Stimulated activated CD8-positive, alpha-beta memory T cell treated with anti-CD3 and anti-CD28 coated beads, Interleukin-7, amount 100 ng/mL, for 4 hours (primary cell): ENCODE measurements at regions not wholly inside any gene's neighbourhood (a gene's known extent, or its start where the extent isn't known, plus 50 kb on each side); places are given as distances from the start of the nearest gene placed in this dataset.

Source experiments
- DNase-seq, 2 donors: peaks; one replicate each; pipeline ENCODE4 v3.0.0-alpha.2; 2020; ENCODE audit warnings: low read depth in 2 of 2

DNA sequence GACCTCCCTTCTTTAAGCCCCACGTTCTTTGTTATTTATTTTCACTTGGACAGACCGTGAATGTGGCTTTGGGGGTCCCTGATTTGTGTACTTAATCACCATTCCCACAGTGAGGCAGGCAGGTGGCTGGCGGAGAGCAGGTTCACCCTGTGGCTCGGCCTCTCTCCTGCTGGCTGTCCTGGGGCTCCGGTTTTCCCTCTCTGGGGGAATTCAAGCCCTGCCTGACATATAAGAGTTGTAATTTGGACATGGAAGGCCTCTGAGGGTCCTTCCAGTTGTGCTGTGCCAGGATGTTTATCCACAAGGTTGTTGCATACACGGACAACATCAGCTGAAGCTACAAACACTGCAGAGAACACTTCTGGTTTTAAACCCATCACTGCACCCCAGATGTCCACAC, 824.5 kb downstream of the TBC1D22A start:
- no peak for DNase-seq

DNA sequence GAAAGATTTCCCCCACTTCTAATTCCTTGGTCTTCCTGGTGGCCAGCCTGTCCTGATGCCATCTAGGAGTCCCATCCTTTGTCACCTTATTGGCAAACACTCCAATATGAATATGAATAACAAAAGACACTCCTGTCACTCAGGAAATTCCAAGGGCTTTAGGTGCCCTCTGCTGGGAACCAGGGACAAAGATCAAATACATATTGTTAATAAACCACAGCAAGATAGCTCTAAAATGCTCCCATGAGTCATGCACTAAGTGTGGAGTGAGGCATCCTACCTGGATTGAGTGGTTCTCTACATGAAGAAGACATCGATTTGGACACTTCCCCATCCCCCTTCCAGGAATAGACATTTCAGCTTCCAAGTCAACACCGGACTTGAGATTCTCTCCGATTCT, 823.6 kb downstream of the TBC1D22A start:
- DNase-seq = no peak

DNA sequence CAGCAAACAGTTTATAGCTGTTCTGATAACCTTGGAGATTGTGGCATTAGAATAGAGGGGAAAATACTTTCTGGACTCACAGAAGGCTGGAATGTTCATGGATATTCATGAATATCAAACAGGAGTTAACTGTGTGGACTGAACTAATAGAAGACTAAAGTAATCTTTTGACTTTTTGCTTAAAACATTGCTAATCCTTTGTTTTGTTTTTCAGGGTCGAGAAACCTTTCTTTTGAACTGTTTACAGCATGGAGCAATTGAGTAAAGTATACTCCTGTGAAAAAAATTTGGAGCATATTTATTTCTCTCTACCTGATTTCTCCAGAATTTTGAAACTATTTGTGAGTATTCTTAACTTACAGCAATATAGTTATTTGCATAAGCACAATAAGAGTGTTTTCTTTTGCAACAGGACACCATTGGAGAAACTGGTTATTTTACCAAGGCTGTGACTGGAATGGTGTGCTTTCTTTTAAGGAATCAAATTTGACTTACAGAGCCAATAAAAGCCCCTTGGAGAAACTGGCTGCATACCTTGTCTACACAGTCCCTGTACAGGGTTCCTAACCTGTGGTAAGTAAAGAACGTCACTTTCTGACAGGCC, 821.6 kb downstream of the TBC1D22A start:
- no peak for DNase-seq

DNA sequence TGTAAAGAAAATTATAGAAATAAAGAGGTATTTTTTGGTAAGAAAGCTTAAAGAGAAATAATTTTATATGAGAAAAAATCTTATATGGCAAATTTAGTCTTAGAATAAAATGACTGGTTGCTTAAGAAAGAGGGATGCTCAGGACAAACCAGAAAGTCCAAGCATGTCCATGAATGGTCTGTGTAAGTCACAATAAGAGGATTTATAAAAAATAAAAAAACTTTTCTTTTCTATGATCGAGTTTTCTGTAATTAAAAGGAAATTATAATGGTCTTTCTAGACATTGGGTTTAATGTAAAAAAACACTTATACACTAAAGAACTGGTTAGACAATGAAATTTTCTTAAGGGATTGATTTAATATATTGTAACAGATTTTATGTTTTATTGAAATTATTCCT, 819.6 kb downstream of the TBC1D22A start:
- no peak for DNase-seq

DNA sequence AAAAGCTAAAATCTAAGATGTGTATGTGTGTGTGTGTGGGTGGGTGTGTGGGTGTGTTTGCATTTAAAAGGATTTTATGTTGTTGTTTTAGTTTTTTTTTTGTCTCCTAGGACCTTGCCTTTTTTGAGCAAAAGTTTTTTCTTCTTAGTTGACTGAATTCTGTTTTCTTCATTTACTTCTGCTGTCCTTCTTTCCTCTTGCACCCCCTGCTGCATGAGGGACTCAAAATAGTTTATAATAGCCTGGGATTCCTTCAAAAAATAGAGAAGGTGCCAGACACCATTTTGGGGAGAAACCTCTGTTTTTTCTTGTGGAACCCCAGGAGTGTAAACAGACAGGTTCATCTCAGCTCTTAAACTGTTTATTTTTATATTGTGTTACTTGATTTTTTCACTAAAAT, 817.7 kb downstream of the TBC1D22A start:
- DNase-seq = no peak

DNA sequence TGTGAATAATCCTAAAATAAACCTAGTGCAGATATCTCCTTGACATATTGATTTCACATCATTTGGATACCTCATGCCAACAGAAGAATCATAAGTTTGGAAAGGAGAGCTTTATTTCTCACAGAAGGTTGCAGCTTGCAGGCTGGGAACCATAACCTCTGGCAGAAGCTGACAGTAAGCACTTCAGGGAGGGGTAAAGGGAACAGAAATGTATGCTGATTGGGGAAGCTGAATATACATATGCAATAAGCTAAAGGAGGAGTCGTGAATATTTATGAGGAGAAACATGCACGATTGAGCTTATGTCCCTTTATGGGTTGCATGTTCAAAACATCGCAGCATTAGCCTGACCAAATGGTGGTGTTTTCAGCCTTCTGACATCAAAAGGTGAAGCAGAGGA, 814.5 kb downstream of the TBC1D22A start:
- DNase-seq = no peak

DNA sequence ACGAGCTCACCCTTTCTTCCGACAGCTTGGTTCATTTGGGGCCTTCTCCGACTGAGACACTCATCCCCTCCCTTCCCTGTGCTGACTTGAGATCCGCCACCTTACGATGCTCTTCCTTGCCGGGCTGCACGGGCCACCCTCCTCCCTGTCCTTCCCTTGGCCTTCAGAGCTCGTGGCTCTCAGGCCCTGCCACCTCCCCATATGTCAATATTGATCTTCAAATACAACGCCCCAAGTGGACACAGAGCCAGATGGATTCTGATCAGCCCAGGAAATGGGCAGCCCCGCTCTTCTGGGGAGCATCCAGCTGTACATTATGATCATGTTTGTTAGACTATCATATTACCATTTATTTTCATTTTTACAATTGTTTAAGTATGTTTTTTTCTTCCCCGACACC, 812.8 kb downstream of the TBC1D22A start:
- no peak for DNase-seq

DNA sequence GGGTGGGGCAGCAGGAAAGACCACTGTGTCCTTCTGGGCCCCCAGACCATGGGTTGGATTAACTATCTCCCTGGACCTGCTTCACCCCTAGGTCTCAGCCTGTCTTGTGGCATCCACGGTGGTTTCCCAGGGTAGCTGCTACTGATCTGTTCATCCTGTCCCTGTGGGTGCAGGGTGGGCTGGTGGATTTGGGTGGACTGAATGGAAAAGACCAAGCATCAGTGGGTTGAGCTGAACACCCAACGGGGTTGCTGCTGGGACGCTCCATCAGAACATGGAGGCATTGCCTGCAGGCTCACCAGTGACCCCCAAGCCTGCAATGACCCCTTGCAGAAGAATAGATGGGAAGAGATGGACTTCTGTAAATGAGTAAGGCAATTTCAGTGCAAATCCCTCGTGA, 812.1 kb downstream of the TBC1D22A start:
- no peak for DNase-seq

DNA sequence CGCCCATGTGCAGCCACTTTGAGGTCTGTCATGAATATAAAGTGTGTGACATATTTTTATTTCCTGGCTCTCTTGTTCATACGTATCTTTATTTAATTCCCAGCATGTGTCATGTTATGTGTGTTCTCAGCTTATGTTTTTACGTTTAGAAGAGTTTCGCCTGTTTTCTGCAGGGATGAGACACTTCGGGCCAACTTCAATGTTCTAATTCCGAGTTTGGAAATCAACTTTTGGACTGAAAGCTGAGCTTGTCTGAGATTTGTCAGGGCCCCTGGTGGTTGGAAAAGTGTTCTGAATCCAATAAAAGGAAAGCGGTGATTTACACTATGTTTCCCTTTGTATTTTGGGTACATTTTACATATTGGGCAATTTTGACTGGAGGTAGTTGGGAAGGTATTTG, 810.7 kb downstream of the TBC1D22A start:
- no peak for DNase-seq

DNA sequence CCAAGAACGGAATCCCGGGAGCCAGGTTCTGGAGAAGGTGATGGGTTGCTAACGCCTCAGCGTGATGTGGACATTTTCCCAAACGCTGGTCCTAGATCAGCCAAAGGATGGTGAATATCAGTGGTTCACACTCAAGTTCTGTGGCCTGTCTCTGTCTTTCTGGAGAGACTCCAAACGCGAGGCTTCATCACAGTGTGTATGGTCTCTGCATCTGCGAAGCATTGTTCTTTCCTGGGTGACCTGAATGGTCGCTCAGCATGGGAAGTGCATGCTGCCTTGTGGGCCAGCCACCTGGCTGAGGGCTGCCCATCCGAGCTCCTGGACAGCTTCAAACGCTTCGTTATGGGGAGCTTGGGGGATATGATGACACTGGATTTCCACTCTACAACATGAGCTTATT, 810.0 kb downstream of the TBC1D22A start:
- DNase-seq = no peak

DNA sequence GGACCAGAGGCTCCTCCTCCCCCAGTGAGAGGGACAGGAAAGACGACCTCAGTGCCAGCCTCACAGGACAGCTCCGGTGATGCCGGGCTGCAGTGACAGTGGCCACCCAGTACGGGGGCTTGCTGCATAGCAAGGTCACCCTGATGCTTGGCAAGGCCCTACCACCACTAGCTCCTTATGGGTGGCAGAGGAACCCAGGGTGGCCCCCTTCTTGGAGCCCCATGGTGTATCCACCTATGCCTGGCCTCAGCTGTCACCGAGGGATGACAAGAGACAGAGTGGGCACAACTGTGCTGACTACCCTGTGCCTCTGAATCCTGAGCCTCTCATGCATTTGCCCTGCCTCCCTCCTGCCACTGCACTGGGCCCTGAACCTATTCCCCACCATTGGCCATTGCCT, 809.2 kb downstream of the TBC1D22A start:
- DNase-seq = no peak

DNA sequence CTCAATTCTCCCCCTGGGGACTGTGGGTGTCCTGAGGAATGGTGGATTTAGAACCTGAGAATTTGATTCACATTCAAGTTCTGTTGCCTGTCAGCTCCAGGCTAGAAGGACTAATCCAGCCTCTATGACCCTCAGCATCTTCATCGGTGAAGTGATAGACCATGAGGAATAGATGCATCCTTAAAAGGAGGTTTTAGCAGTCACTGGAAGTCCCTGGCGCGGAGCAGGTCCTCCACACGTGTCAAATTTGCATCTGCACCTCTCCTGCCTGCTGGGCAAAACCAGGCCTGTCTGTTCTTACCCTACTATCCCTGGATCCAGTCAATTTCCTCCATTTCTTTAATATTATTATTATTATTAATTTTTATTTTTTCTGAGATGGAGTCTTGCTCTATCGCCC, 808.4 kb downstream of the TBC1D22A start:
- no peak for DNase-seq

DNA sequence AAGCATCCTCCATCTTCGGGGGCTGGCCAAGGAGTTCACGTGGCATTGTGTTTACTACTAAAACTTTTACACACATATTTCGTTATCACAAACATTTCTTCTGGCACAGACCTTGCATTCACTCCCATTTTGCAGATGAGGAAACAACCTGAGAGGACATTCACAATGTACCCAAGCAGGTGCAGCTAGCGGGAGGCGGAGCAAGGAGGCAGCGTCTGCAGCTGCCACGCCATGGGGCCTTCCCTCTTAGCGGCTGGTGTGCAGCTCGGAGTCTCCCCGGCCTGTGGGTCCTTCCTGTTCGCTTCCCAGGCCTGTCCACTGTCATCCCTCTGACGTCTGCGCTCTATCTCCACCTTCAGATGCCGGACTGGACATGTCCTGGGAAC, 807.8 kb downstream of the TBC1D22A start:
- no peak for DNase-seq

DNA sequence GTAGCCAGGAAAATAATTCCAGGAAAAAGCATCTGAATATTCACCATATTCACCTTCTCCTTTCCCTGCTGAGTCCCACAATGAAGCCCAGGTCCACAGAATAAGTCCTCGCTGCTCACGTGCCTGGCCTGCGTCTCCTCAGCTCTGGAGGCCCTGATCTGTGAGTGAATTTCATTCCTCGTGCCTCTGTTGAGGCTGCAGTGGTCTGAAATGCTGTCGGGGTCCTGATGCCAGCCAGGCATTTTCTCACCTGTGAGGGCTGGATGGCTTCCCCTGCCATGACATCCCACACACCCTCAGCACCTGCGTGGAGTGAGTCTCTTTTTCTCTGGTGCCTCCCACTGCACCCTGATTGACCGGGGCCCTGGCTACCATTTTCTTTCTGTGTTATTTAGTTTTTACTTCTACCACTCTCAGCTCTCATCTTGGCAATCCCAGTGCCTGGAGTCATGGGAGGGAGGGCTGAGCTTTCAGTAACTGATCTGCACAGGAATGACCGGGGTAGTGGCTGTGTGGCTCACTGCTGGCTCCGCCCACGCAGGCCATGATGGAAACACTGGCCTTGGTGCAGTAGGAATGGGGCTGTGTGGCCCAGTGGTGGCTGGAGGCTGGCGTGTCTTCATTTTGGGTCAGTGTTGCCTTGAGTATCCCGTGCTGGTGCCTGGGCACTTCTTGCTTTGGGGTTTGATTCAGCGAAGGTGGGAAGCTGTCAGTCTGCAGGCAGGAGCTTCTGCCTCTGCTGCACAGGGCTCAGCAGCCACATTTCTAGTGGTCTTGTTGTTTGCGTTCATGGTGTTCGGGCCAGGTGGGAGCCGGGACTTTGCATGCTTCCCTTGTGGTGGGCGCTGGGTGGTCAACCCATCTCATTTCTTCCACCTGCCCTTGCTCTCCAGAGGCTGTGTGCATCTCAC, 807.2 kb downstream of the TBC1D22A start:
- DNase-seq = no peak

DNA sequence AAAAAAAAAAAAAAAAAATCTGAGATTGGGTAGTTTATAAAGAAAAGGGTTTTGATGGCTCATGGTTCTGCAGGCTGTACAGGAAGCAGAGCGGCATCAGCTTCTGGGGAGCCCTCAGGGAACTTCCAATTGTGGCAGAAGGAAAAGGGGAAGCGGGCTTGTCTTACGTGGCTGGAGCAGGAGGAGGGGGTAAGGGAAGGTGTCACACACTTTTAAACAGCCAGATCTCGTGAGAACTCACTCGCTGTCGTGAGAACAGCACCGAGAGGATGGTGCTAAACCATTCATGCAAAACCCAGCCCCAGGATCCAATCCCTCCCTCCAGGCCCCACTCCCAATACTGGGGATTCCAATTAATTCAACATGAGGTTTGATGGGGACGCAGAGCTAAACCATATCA, 806.2 kb downstream of the TBC1D22A start:
- DNase-seq = no peak

DNA sequence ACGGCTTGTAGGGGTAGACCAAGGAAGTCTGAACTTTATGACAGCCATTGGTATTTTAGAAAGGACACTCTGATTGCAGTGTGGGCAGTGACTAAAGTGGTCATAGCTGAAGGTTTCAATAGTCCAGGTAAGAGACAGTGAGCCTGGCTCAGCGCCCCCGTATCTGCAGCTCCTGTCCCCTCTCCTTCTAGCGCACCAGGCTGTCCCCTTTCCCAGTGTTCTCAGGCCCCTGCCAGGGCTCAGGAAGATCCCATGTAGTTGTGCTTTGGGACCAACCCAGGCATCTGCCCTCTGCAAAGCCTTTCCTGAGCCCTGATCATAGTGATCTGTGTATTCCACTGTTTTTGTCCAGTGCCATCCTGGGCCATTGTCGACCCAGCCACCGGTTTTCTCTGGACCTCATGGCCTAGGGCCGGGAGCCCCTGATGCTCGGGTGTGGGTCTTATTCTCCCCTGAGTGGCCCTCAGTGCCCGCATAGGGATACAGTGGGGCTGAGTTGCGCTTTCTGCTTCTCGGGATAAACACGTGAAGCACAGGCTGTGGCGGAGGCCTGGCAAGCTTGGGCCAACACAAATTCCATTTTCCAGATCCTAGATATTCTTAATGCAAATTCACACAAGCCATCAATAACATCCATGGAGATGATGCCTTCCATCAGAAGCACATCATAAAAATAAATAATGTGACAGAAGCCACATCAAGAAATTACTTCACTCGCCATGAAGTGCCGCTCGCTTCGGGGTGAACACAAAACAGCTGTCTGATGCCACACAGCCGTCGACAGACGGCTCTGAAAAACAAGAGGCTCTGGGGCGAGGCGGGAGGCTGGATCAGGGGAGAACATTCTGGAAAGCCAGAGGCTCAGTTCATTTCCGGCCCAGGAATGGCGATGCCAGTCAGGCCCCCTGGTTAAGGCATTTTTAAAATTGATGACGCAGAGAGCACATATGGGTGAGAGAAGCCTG, 805.0 kb downstream of the TBC1D22A start:
- DNase-seq = no peak

DNA sequence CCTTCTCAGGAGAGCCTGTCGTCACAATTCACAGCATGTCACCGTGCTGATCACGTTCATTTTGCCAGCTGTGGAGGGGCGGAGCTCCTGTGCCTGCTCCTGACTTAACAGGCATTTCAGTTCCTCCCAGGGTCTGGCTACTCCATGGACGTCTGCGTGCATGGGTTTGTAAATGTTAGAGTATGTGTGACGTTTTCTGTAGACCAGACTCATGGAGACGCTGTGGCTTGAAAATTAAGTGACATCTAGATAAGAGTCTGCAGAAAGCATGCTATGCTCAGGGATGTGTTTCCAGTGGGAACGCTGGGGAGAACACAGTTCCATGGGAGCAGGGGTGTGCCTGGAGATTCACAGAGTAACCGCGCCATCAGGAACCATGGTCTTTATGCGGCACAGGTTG, 804.0 kb downstream of the TBC1D22A start:
- no peak for DNase-seq

DNA sequence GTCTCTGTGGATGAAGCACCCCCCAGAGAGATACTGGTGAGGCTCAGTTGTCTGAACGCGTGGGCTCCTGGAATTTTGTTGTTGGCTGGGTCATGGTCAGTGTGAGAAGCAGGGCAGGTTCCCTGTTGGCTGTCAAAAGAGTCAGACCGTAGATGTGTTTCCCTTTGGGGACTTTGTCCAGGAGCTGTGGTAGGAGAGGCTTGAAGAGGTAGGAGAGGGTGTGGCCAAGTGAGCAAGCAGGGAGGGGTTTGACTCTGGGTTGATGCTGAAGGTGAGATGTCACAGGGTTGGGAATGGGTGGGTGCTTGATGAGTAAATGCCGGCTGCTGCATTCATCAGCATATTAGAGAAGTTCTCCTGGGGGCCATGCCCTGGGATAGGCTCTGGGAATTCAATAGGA, 803.2 kb downstream of the TBC1D22A start:
- DNase-seq = no peak

DNA sequence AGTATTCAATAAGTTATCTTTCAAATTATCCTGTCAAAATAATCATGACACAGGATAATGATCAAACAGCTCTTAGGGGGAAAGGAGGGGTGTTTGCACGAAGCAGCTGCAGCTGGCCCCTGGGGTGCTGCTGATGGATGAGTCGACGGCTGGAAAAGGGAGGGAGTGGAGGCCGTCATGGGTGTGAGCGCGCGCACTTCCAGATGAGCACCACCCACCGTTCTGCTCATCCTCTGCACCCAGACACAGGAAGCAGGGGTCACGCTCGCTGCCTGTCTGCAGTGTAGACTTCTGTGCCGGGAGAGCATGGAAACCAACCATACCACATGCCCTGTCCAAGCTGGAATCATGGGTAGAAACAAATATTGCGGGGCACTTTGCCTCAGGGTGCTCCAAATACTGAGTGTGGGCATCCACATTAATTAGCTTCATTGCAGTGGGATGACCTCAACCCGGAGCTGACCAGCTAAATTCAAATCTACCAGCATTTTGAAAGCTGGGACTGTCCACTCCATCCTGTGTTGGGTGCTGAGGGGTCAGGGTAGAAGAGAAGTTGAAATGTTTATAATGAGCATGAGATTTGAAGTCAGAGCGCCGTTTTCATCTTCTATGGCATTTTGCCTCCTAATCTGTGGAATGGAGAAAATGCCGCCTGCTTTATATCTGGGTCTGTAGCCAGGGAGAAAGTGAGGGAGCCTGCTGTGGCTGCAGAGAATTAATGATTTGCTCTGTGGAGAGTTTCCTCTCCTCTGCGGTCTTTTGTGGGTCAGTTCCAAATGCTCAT, 802.4 kb downstream of the TBC1D22A start:
- DNase-seq = no peak

DNA sequence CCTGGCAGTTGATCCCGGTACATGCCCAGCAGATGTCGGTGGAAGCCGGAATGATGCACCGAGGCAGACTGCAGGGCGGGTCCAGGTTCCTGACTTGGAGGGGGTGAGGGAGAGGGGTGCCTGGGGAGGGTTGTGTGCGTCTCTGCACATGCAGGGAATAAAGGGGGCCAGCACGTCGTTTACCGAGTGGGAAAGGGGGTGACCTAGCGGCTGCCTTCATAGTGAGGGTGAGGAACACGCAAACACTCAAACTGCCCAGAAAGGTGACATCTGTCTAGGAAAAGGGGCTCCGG, 801.7 kb downstream of the TBC1D22A start:
- DNase-seq = no peak

DNA sequence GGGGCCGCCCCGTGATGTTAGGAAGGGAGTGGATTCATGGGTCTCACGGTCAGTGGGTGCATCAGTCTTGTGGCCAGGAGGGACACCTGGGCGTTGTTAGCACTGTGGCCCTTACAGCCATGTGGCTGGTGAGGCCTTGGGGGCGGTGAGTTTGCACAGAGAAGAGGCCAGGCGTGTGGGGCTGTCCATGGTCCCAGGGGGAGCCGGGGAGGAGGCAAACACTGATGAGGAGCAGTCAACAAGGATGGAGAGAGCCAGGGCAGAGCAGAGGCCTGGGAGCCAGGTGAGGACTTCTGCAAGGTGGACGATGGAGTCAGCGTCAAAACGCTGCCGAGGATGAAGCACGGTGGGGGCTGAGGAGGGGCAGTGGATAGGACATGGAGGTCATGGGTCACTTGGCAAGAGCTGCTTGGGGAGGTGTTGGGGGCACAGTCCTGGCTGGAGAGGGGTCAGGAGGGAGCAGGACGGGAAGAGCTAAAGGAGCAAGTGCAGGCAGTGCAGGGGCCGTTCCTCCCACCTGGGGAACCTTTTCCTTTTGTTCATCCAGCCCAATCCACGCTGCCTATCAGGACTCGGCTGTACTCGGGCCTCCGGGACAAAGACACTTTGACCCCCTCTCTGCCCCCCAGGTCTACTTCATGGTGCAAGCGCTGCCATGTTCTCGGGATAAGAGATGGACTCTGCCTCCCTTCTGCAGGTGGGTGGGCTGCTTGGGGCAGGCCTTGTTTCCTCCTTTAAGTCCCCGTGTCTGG, 801.1 kb downstream of the TBC1D22A start:
- DNase-seq = no peak
